Epithelial cell of proximal tubule (primary cell): ENCODE measurements at regions not wholly inside any gene's neighbourhood (a gene's known extent, or its start where the extent isn't known, plus 50 kb on each side); places are given as distances from the start of the nearest gene placed in this dataset.

Experiments used
- DNase-seq: peaks from one replicate; pipeline ENCODE4 v3.0.0-alpha.2; 2011; ENCODE audit warnings: low read depth
- H3K4me3 ChIP-seq: 2 replicates; pipeline ENCODE4 v1.5.1; 2011; ENCODE audit warnings: low read depth, mild to moderate bottlenecking, low read length
- CTCF ChIP-seq: conservative IDR thresholded peaks from 2 replicates; pipeline ENCODE4 v1.5.1; 2012; ENCODE audit warnings: low read depth, mild to moderate bottlenecking, low read length

GRCh38 chr11:115707180-115707905 lies 203.1 kb upstream of the CADM1 start:
- DNase-seq, result no peak
- H3K4me3 ChIP-seq, result no peak overlapping the region
- no peak for TF ChIP-seq CTCF

GRCh38 chr11:115706626-115707135 lies 202.5 kb upstream of the CADM1 start:
- DNase-seq, result no peak
- TF ChIP-seq CTCF, result no peak

GRCh38 chr11:115705200-115705599 lies 201.0 kb upstream of the CADM1 start:
- TF ChIP-seq CTCF, result no peak
- no peak for DNase-seq
- no peak overlapping the region for H3K4me3 ChIP-seq

More at GRCh38 chr11:115706626-115707135, 202.5 kb upstream of the CADM1 start:
- no peak overlapping the region for H3K4me3 ChIP-seq

- no peak overlapping the region for H3K4me3 ChIP-seq
- TF ChIP-seq CTCF, result no peak
- DNase-seq, result no peak
These were observed 197.0 kb upstream of the CADM1 start for GRCh38 chr11:115700981-115701875.

GRCh38 chr11:115700496-115700895 lies 196.3 kb upstream of the CADM1 start:
- no peak for TF ChIP-seq CTCF
- no peak for DNase-seq
- H3K4me3 ChIP-seq, result no peak overlapping the region

- H3K4me3 ChIP-seq, result no peak overlapping the region
- TF ChIP-seq CTCF, result no peak
- DNase-seq, result no peak
These were observed 195.5 kb upstream of the CADM1 start for GRCh38 chr11:115699733-115700132.
